GM19240 (cell line): ENCODE measurements at regions not wholly inside any gene's neighbourhood (a gene's known extent, or its start where the extent isn't known, plus 50 kb on each side); places are given as distances from the start of the nearest gene placed in this dataset.

Experiments used
- DNase-seq: peaks from one replicate; pipeline ENCODE4 v3.0.0; 2011; ENCODE audit warnings: low spot score; ENCODE audit not compliant: insufficient read length

- no peak for DNase-seq
Observed at GRCh38 chr6:44559486-44560270, 172.2 kb downstream of the CDC5L start.

GRCh38 chr6:44560458-44561059 is 173.1 kb downstream of the CDC5L start:
- DNase-seq, result no peak

- no peak for DNase-seq
Observed at GRCh38 chr6:44561060-44561623, 173.6 kb downstream of the CDC5L start.

- no peak for DNase-seq
Observed at GRCh38 chr6:44561832-44562665, 174.5 kb downstream of the CDC5L start.

- DNase-seq, result no peak
Observed at GRCh38 chr6:44563397-44563796, 175.9 kb downstream of the CDC5L start.

GRCh38 chr6:44564906-44565524 is 177.5 kb downstream of the CDC5L start:
- no peak for DNase-seq

- DNase-seq, result no peak
Observed at GRCh38 chr6:44567406-44567805, 179.9 kb downstream of the CDC5L start.

- no peak for DNase-seq
Observed at GRCh38 chr6:44569131-44569530, 181.6 kb downstream of the CDC5L start.

- no peak for DNase-seq
Observed at GRCh38 chr6:44569931-44570385, 182.5 kb downstream of the CDC5L start.

- DNase-seq, result no peak
Observed at GRCh38 chr6:44571510-44571909, 184.0 kb downstream of the CDC5L start.

GRCh38 chr6:44572346-44572745 is 184.8 kb downstream of the CDC5L start:
- DNase-seq, result no peak

- DNase-seq, result no peak
Observed at GRCh38 chr6:44575644-44576043, 188.1 kb downstream of the CDC5L start.

GRCh38 chr6:44576132-44576631 is 188.7 kb downstream of the CDC5L start:
- DNase-seq, result no peak

GRCh38 chr6:44580901-44581300 is 193.4 kb downstream of the CDC5L start:
- DNase-seq, result no peak

GRCh38 chr6:44582930-44583329 is 195.4 kb downstream of the CDC5L start:
- no peak for DNase-seq

GRCh38 chr6:44590471-44590870 is 203.0 kb downstream of the CDC5L start:
- no peak for DNase-seq

- DNase-seq, result peak; percentile 38
Observed at GRCh38 chr6:44593539-44593944, 206.0 kb downstream of the CDC5L start.

GRCh38 chr6:44594481-44594880 is 207.0 kb downstream of the CDC5L start:
- DNase-seq, result no peak

GRCh38 chr6:44598679-44599078 is 211.2 kb downstream of the CDC5L start:
- DNase-seq, result no peak

GRCh38 chr6:44599672-44600071 is 212.2 kb downstream of the CDC5L start:
- no peak for DNase-seq

- no peak for DNase-seq
Observed at GRCh38 chr6:44603044-44603686, 215.7 kb downstream of the CDC5L start.
